WTC11 (cell line): ENCODE measurements at regions not wholly inside any gene's neighbourhood (a gene's known extent, or its start where the extent isn't known, plus 50 kb on each side); places are given as distances from the start of the nearest gene placed in this dataset.
"Not testable (repeated sequence)": the region's sequence is repeated elsewhere in the genome, so short reads cannot be mapped to it uniquely, and the experiment has no call there.

Experiments
- ATAC-seq: fragments of 200-7000 bp; cut with Tn5 transposase; 2 replicates; pipeline ENCODE4 v1.10.0; 2021; ENCODE audit warnings: mild to moderate bottlenecking, moderate library complexity
- CTCF ChIA-PET: fragments of 300-600 bp; sonication (Branson Sonifier 250); formaldehyde crosslinking; loops from one replicate; lab custom pipeline; 2021; ENCODE audit warnings: antibody characterized with exemption; lab: Charles Lee
- POLR2A ChIA-PET: fragments of 350-600 bp; sonication (Branson Sonifier 250); formaldehyde crosslinking; loops from one replicate; lab custom pipeline; 2021; ENCODE audit warnings: antibody characterized with exemption; lab: Charles Lee
- DNase-seq: peaks from one replicate; pipeline ENCODE4 v3.0.0; 2021; ENCODE audit warnings: low spot score
- H3K27ac Mint-ChIP-seq: 2 replicates; pipeline ENCODE4 v1.8.0; 2021; ENCODE audit warnings: mixed read lengths
- H3K27me3 Mint-ChIP-seq: 2 replicates; pipeline ENCODE4 v1.8.0; 2021; ENCODE audit warnings: low read depth, mild to moderate bottlenecking, moderate library complexity, mixed read lengths
- H3K36me3 Mint-ChIP-seq: 2 replicates; pipeline ENCODE4 v1.8.0; 2021; ENCODE audit warnings: mixed read lengths
- H3K4me1 Mint-ChIP-seq: 2 replicates; pipeline ENCODE4 v1.8.0; 2022; ENCODE audit warnings: mixed read lengths
- H3K4me3 Mint-ChIP-seq: 2 replicates; pipeline ENCODE4 v1.8.0; 2021; ENCODE audit warnings: mild to moderate bottlenecking, moderate library complexity, mixed read lengths
- H3K9me3 Mint-ChIP-seq: 2 replicates; pipeline ENCODE4 v1.8.0; 2021; ENCODE audit warnings: mixed read lengths
- ATF3 ChIP-seq: sonication (generic); formaldehyde crosslinking; conservative IDR thresholded peaks from 2 replicates; pipeline ENCODE4 v1.8.1; 2022; ENCODE audit warnings: mild to moderate bottlenecking, missing genetic modification reagents
- E2F4 ChIP-seq: sonication (generic); formaldehyde crosslinking; IDR thresholded peaks from 2 replicates; pipeline ENCODE4 v1.8.1; 2022; ENCODE audit warnings: low read depth, mild to moderate bottlenecking, moderate library complexity, missing genetic modification reagents, borderline replicate concordance
- E2F5 ChIP-seq: sonication (generic); formaldehyde crosslinking; IDR thresholded peaks from 2 replicates; pipeline ENCODE4 v1.8.1; 2022; ENCODE audit warnings: mild to moderate bottlenecking, moderate library complexity, missing genetic modification reagents
- FOXP4 ChIP-seq: sonication (generic); formaldehyde crosslinking; IDR thresholded peaks from 2 replicates; pipeline ENCODE4 v1.8.0; 2022; ENCODE audit warnings: mild to moderate bottlenecking, missing genetic modification reagents
- JUN ChIP-seq: sonication (generic); formaldehyde crosslinking; IDR thresholded peaks from 2 replicates; pipeline ENCODE4 v1.8.0; 2023; ENCODE audit warnings: mild to moderate bottlenecking, missing genetic modification reagents
- MYBL2 ChIP-seq: sonication (generic); formaldehyde crosslinking; IDR thresholded peaks from 2 replicates; pipeline ENCODE4 v1.8.1; 2023; ENCODE audit warnings: mild to moderate bottlenecking, moderate library complexity, missing genetic modification reagents
- NFATC4 ChIP-seq: fragments of 250-450 bp; sonication (Bioruptor Pico); IDR thresholded peaks from 2 replicates; pipeline ENCODE4 v1.9.0; 2021; ENCODE audit warnings: mild to moderate bottlenecking
- NFE2L1 ChIP-seq: sonication (generic); formaldehyde crosslinking; IDR thresholded peaks from 2 replicates; pipeline ENCODE4 v1.8.1; 2023; ENCODE audit warnings: missing genetic modification reagents
- NR3C1 ChIP-seq: sonication (generic); formaldehyde crosslinking; conservative IDR thresholded peaks from 2 replicates; pipeline ENCODE4 v1.8.1; 2023; ENCODE audit warnings: low read depth, mild to moderate bottlenecking, missing genetic modification reagents
- RELA ChIP-seq: sonication (generic); formaldehyde crosslinking; IDR thresholded peaks from 2 replicates; pipeline ENCODE4 v1.8.1; 2022; ENCODE audit warnings: missing genetic modification reagents, mild to moderate bottlenecking, borderline replicate concordance
- TEAD1 ChIP-seq: sonication (generic); formaldehyde crosslinking; IDR thresholded peaks from 2 replicates; pipeline ENCODE4 v1.8.0; 2022; ENCODE audit warnings: mild to moderate bottlenecking, missing genetic modification reagents
- TP53 ChIP-seq: sonication (generic); formaldehyde crosslinking; IDR thresholded peaks from 2 replicates; pipeline ENCODE4 v1.8.1; 2023; ENCODE audit warnings: mild to moderate bottlenecking, missing genetic modification reagents
- ZBTB21 ChIP-seq: sonication (generic); formaldehyde crosslinking; IDR thresholded peaks from 2 replicates; pipeline ENCODE4 v1.8.1; 2023; ENCODE audit warnings: mild to moderate bottlenecking, missing genetic modification reagents, borderline replicate concordance
- ZNF281 ChIP-seq: sonication (generic); formaldehyde crosslinking; IDR thresholded peaks from 2 replicates; pipeline ENCODE4 v1.8.0; 2023; ENCODE audit warnings: mild to moderate bottlenecking, missing genetic modification reagents
- ZNF425 ChIP-seq: fragments of 250-450 bp; sonication (Bioruptor Pico); conservative IDR thresholded peaks from 2 replicates; pipeline ENCODE4 v1.9.0; 2021; ENCODE audit warnings: mild to moderate bottlenecking
- ZNF532 ChIP-seq: fragments of 250-450 bp; sonication (Bioruptor Pico); IDR thresholded peaks from 2 replicates; pipeline ENCODE4 v1.9.0; 2021; ENCODE audit warnings: mild to moderate bottlenecking, borderline replicate concordance

GRCh38 chr2:113337809-113338208 is 59.1 kb upstream of the PAX8 start:
- no peak overlapping the region for H3K4me3 Mint-ChIP-seq
- no peak for DNase-seq
- H3K36me3 Mint-ChIP-seq, result no peaks in the 10 kb centered on the region
- H3K4me1 Mint-ChIP-seq, result no peaks in the 10 kb centered on the region
- ATAC-seq, result no peak
- H3K27ac Mint-ChIP-seq, result no peak overlapping the region
- CTCF ChIA-PET, result no interaction called here
- no peaks in the 10 kb centered on the region; the same call in 1 of the 2 replicates for H3K27me3 Mint-ChIP-seq
- POLR2A ChIA-PET, result no interaction called here
- H3K9me3 Mint-ChIP-seq, result no peaks in the 10 kb centered on the region
- no peak for TF ChIP-seq NFATC4 (CRISPR knock-in tag)
- no peak for TF ChIP-seq MYBL2 (CRISPR knock-in tag)

GRCh38 chr2:113336040-113336439 is 57.3 kb upstream of the PAX8 start:
- CTCF ChIA-PET, H3K4me3 Mint-ChIP-seq, H3K27me3 Mint-ChIP-seq: not testable (repeated sequence)

GRCh38 chr2:113334147-113334546 is 55.4 kb upstream of the PAX8 start:
- H3K27me3 Mint-ChIP-seq, result no peaks in the 10 kb centered on the region
- no peaks in the 10 kb centered on the region for H3K9me3 Mint-ChIP-seq
- no peaks in the 10 kb centered on the region for H3K36me3 Mint-ChIP-seq
- no peak overlapping the region for H3K27ac Mint-ChIP-seq
- TF ChIP-seq ZNF281 (CRISPR knock-in tag) (no peak), ZBTB21 (CRISPR knock-in tag) (no peak), ZNF425 (no peak), E2F5 (no peak), ATF3 (CRISPR knock-in tag) (no peak), RELA (CRISPR knock-in tag) (no peak), TP53 (CRISPR knock-in tag) (no peak), NFE2L1 (no peak), TEAD1 (CRISPR knock-in tag) (no peak), ZNF532 (CRISPR knock-in tag) (no peak), FOXP4 (no peak), NFATC4 (CRISPR knock-in tag) (no peak), NR3C1 (no peak), JUN (CRISPR knock-in tag) (no peak), E2F4 (CRISPR knock-in tag) (no peak)
- H3K4me1 Mint-ChIP-seq, result no peaks in the 10 kb centered on the region
- ChIA-PET POLR2A (no interaction called here), CTCF (no interaction called here)
- no peak overlapping the region for H3K4me3 Mint-ChIP-seq
- DNase-seq (no peak), ATAC-seq (no peak)

More at GRCh38 chr2:113336040-113336439, 57.3 kb upstream of the PAX8 start:
- H3K36me3 Mint-ChIP-seq, H3K9me3 Mint-ChIP-seq, H3K4me1 Mint-ChIP-seq, DNase-seq, ATAC-seq, H3K27ac Mint-ChIP-seq, POLR2A ChIA-PET: not testable (repeated sequence)

GRCh38 chr2:113333735-113334134 is 55.0 kb upstream of the PAX8 start:
- H3K36me3 Mint-ChIP-seq, H3K4me3 Mint-ChIP-seq, H3K27ac Mint-ChIP-seq, CTCF ChIA-PET, DNase-seq, H3K27me3 Mint-ChIP-seq, ATAC-seq, POLR2A ChIA-PET, H3K9me3 Mint-ChIP-seq, H3K4me1 Mint-ChIP-seq: not testable (repeated sequence)
